Stimulated activated naive CD8-positive, alpha-beta T cell treated with anti-CD3 and anti-CD28 coated beads, Interleukin-15, amount 100 ng/mL, for 72 hours (primary cell): ENCODE measurements at regions not wholly inside any gene's neighbourhood (a gene's known extent, or its start where the extent isn't known, plus 50 kb on each side); places are given as distances from the start of the nearest gene placed in this dataset.
A peak's percentile ranks its signal among the peaks of the same experiment; 100 is the strongest.

ENCODE experiments used
- ATAC-seq: fragments of 150-1000 bp; cut with Tn5 transposase; 2 replicates; pipeline ENCODE4 v1.10.0; 2021; ENCODE audit warnings: mild to moderate bottlenecking, moderate library complexity
- DNase-seq, 2 donors: peaks; one replicate each; pipeline ENCODE4 v3.0.0; 2021 to 2022
- H3K27ac Mint-ChIP-seq, 2 donors: one replicate each; pipeline ENCODE4 v1.8.0; 2022; ENCODE audit warnings: mild to moderate bottlenecking in 2 of 2, mixed read lengths in 2 of 2, moderate library complexity in 2 of 2
- H3K27me3 Mint-ChIP-seq: one replicate; pipeline ENCODE4 v1.8.0; 2022; ENCODE audit warnings: mixed read lengths
- H3K4me1 Mint-ChIP-seq: one replicate; pipeline ENCODE4 v1.8.0; 2022; ENCODE audit warnings: mild to moderate bottlenecking, mixed read lengths
- H3K4me3 Mint-ChIP-seq, 2 donors: one replicate each; pipeline ENCODE4 v1.8.0; 2022; ENCODE audit warnings: mild to moderate bottlenecking in 2 of 2, mixed read lengths in 2 of 2, moderate library complexity in 1 of 2
- H3K9me3 Mint-ChIP-seq, 2 donors: one replicate each; pipeline ENCODE4 v1.8.0; 2022; ENCODE audit warnings: mixed read lengths in 2 of 2

GRCh38 chr6:114435985-114436384 is 93.2 kb upstream of the HS3ST5 start:
- H3K9me3 Mint-ChIP-seq, result no peaks in the 10 kb centered on the region
- DNase-seq, result no peak
- H3K4me1 Mint-ChIP-seq, result no peaks in the 10 kb centered on the region
- no peak overlapping the region for H3K27ac Mint-ChIP-seq
- H3K4me3 Mint-ChIP-seq, result no peak overlapping the region
- H3K27me3 Mint-ChIP-seq, result no peaks in the 10 kb centered on the region
- ATAC-seq, result no peak

- Mint-ChIP-seq H3K27me3 (no peaks in the 10 kb centered on the region), H3K4me3 (no peak overlapping the region), H3K27ac (no peak overlapping the region), H3K4me1 (no peaks in the 10 kb centered on the region), H3K9me3 (peaks cover 0 to 5% of the 10 kb centered on the region in 2 donors)
- DNase-seq, result no peak
- no peak for ATAC-seq
These were observed 89.6 kb upstream of the HS3ST5 start for GRCh38 chr6:114432400-114432799.

GRCh38 chr6:114431641-114432040 is 88.8 kb upstream of the HS3ST5 start:
- Mint-ChIP-seq H3K4me1 (no peaks in the 10 kb centered on the region), H3K9me3 (peaks cover 0 to 11% of the 10 kb centered on the region in 2 donors), H3K27ac (no peak overlapping the region), H3K27me3 (no peaks in the 10 kb centered on the region), H3K4me3 (no peak overlapping the region)
- no peak for DNase-seq
- ATAC-seq, result no peak

- no peak overlapping the region for H3K27ac Mint-ChIP-seq
- no peaks in the 10 kb centered on the region for H3K27me3 Mint-ChIP-seq
- no peak for DNase-seq
- no peaks in the 10 kb centered on the region for H3K4me1 Mint-ChIP-seq
- H3K4me3 Mint-ChIP-seq, result no peak overlapping the region
- ATAC-seq, result no peak
- H3K9me3 Mint-ChIP-seq, result peaks cover 4 to 18% of the 10 kb centered on the region in 2 donors
These were observed 87.8 kb upstream of the HS3ST5 start for GRCh38 chr6:114430534-114431124.

GRCh38 chr6:114428341-114428740 is 85.5 kb upstream of the HS3ST5 start:
- H3K4me1 Mint-ChIP-seq, result no peaks in the 10 kb centered on the region
- H3K27ac Mint-ChIP-seq, result no peak overlapping the region
- H3K27me3 Mint-ChIP-seq, result no peaks in the 10 kb centered on the region
- H3K4me3 Mint-ChIP-seq, result no peak overlapping the region
- ATAC-seq (no peak), DNase-seq (no peak)
- H3K9me3 Mint-ChIP-seq, result peaks cover 9 to 20% of the 10 kb centered on the region in 2 donors

GRCh38 chr6:114421199-114421598 is 78.4 kb upstream of the HS3ST5 start:
- H3K9me3 Mint-ChIP-seq, result peaks cover 8 to 20% of the 10 kb centered on the region in 2 donors
- H3K4me3 Mint-ChIP-seq, result no peak overlapping the region
- no peaks in the 10 kb centered on the region for H3K27me3 Mint-ChIP-seq
- H3K4me1 Mint-ChIP-seq, result no peaks in the 10 kb centered on the region
- no peak for DNase-seq
- no peak overlapping the region for H3K27ac Mint-ChIP-seq
- ATAC-seq, result no peak

GRCh38 chr6:114419175-114419574 is 76.4 kb upstream of the HS3ST5 start:
- ATAC-seq (peak; percentile 65), DNase-seq (no peak)
- H3K9me3 Mint-ChIP-seq, result peaks cover 0 to 11% of the 10 kb centered on the region in 2 donors
- H3K4me1 Mint-ChIP-seq, result no peaks in the 10 kb centered on the region
- no peak overlapping the region for H3K27ac Mint-ChIP-seq
- no peak overlapping the region for H3K4me3 Mint-ChIP-seq
- no peaks in the 10 kb centered on the region for H3K27me3 Mint-ChIP-seq

- Mint-ChIP-seq H3K27me3 (no peaks in the 10 kb centered on the region), H3K4me1 (no peaks in the 10 kb centered on the region), H3K27ac (no peak overlapping the region), H3K9me3 (peaks cover 0 to 11% of the 10 kb centered on the region in 2 donors), H3K4me3 (no peak overlapping the region)
- no peak for ATAC-seq
- no peak for DNase-seq
These were observed 75.6 kb upstream of the HS3ST5 start for GRCh38 chr6:114418304-114418972.

- DNase-seq (no peak), ATAC-seq (no peak)
- Mint-ChIP-seq H3K4me1 (no peaks in the 10 kb centered on the region), H3K27me3 (no peaks in the 10 kb centered on the region), H3K27ac (no peak overlapping the region), H3K9me3 (peaks cover 0 to 5% of the 10 kb centered on the region in 2 donors), H3K4me3 (no peak overlapping the region)
These were observed 64.7 kb upstream of the HS3ST5 start for GRCh38 chr6:114407426-114408035.

- Mint-ChIP-seq H3K27ac (no peak overlapping the region), H3K27me3 (no peaks in the 10 kb centered on the region), H3K9me3 (peaks cover 0 to 5% of the 10 kb centered on the region in 2 donors), H3K4me3 (no peak overlapping the region), H3K4me1 (no peaks in the 10 kb centered on the region)
- DNase-seq (no peak), ATAC-seq (no peak)
These were observed 61.6 kb upstream of the HS3ST5 start for GRCh38 chr6:114404339-114404955.

- Mint-ChIP-seq H3K27ac (no peak overlapping the region), H3K4me3 (no peak overlapping the region), H3K27me3 (no peaks in the 10 kb centered on the region), H3K9me3 (peaks cover 0 to 5% of the 10 kb centered on the region in 2 donors), H3K4me1 (no peaks in the 10 kb centered on the region)
- ATAC-seq (no peak), DNase-seq (no peak)
These were observed 61.0 kb upstream of the HS3ST5 start for GRCh38 chr6:114403858-114404257.

- Mint-ChIP-seq H3K4me1 (no peaks in the 10 kb centered on the region), H3K9me3 (peaks cover 0 to 6% of the 10 kb centered on the region in 2 donors), H3K27ac (no peak overlapping the region), H3K4me3 (no peak overlapping the region), H3K27me3 (no peaks in the 10 kb centered on the region)
- DNase-seq, result no peak
- no peak for ATAC-seq
These were observed 55.7 kb upstream of the HS3ST5 start for GRCh38 chr6:114398481-114398880.
